ENCODE measurements at regions not wholly inside any gene's neighbourhood (a gene's known extent, or its start where the extent isn't known, plus 50 kb on each side); places are given as distances from the start of the nearest gene placed in this dataset.
A peak's percentile ranks its signal among the peaks of the same experiment; 100 is the strongest.
"Not testable (repeated sequence)": the region's sequence is repeated elsewhere in the genome, so short reads cannot be mapped to it uniquely, and the experiment has no call there.

DNA sequence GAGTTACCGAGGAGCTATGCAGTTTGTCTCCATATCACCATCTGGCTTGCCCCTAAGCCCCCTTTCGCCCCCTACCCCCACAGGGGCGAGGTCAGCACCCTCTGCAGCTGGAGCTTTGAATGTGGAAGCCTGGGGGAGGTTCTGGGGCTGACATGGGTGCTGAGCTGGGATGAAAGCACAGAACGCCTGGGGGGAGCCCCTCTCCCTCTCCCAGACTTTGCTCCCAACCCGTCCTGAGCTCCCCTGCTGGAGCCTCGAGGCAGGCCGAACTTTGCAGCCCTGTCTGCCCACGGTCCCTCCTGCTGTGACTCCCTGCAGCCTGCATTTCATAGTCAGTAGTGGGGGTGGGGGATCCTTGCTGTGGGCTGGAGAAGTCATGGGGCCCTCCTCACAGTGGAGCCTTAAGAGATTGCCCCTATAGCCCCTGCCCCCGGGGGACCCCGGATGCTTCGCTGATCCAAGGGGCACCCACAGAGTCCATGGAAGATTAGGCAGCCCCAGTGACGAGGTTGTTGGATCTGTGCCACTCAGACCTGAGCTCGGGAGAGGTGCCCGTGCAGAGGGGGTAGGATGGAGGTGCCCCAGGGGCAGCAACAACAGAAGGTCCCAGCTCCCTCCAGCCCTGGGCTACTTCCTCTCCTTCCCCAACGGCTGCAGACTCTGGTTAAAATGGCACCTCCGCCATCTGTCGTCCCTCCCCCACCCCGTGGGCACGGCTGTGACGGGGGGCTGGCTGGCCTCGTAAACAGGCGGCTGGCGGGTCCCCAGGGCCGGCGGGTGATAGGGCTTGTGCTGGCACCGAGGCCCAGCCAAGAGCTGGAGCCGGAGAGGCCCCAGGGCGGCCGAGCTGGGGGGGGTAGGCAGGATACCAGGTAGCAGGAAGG, 162.0 kb downstream of the C9orf50 start:
- DNase-seq (ENCODE audit: low read depth) = no peak

DNA sequence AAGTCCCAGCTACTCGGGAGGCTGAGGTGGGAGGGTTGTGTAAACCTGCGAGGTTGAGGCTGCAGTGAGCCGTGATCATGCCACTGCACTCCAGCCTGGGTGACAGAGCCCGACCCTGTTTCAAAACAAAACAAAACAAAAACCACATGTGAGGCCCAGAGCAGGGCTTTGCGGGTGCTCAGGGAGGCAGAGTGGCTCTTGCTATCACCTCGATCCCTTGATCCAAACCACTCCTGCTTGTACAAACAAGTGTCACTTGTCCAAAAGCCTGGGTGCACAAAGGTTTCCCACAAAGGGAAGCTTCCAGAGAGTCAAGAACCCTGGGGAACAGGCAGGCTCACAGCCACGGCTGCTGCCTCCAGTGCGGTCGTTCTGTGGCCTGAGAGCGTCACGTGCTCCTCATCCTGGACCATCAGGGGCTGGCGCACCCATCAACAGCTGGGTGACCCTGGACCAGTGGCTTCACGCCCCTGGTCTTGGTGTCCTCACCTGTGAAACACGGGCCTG, 162.7 kb downstream of the C9orf50 start:
- no peak for DNase-seq (ENCODE audit: low read depth)

DNA sequence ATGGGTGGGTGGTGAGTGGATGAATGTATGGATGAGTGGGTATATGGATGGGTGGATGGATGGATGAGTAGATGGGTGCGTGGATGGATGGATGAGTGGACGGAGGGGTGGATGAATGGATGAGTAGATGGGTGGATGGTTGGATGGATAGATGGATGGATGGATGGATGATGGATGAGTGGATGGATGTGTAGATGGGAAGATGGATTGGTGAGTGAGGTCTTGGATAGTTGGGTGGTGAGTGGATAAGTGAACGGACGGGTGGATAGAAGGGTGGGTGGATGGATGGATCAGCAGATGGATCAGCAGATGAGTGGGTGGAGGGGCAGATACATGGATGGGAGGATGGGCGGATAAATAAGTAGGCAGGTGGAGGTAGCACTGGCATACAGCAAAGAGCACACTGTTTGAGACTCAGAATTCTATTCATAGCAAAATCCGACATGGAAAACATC, 163.5 kb downstream of the C9orf50 start:
- no peak for DNase-seq (ENCODE audit: low read depth)

DNA sequence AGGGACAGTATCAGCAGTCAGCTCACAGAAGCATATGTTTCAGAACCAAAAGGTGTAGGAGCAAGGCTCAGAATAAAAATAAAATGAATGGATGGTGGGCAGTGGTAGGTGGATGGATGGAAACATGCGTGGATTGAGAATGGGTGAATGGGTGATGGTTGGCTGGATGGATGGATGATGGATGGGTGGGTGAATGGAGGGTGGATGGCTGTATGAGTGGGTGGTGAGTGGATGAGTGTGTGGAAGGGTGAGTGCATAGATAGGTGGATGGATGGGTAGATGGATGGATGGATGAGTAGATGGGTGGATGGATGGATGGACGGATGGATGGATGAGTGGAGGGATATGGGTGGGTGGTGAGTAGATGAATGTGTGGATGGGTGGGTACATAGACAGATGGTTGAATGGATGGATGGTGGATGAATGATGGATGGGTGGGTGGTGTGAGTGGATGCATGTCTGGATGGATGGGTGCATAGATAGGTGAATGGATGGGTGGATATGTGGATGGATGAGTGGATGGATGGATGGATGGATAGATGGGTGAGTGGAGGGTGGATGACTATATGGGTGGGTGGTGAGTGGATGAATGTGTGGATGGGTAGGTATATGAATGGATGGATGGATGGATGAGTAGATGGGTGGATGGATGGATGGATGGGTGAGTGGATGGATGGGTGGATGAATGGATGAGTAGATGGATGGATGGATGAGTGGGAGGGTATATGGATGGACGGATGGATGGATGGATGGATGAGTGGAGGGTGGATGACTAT, 164.2 kb downstream of the C9orf50 start:
- no peak for DNase-seq (ENCODE audit: low read depth)

DNA sequence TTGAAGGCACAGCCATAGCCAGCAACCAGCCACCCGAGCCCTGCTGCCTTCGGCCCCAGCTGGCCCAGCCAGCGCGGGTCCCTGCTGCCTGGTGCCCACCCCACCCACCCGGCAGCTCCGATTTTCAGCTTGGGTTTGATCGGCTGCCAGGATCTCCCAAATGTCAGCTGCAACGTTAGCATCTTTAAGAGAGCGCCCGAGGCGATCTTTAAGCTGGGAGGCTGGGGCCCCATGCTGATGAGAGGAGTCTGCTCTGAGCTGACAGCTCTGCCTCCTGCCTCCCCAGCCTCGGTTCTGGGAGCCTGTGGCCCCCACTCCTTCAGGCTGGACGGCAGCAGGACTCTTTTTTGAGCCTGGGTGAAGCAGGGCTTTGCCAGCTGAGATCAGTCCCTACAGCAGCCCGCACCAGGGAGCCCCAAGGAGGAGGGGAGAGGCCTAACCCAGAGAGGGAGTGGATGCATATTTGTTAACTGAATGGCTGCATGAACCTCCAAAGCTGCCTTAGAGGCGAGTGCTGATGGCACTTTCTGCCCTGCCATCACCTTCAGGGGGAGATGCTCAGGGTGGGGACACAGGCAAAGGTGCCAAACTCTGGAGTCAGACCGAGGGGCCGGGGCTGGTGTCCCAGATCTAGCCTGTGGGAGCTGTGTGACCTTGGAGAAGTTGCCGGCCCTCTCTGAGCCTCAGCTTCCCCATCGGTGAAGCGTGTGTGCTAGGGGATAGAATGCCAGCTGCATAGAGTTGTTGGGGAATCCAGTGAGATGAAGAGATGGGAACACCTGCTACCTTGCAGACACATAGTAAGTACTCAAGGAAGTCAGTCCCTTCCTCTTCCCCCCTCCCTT, 165.5 kb downstream of the C9orf50 start:
- no peak for DNase-seq (ENCODE audit: low read depth)

DNA sequence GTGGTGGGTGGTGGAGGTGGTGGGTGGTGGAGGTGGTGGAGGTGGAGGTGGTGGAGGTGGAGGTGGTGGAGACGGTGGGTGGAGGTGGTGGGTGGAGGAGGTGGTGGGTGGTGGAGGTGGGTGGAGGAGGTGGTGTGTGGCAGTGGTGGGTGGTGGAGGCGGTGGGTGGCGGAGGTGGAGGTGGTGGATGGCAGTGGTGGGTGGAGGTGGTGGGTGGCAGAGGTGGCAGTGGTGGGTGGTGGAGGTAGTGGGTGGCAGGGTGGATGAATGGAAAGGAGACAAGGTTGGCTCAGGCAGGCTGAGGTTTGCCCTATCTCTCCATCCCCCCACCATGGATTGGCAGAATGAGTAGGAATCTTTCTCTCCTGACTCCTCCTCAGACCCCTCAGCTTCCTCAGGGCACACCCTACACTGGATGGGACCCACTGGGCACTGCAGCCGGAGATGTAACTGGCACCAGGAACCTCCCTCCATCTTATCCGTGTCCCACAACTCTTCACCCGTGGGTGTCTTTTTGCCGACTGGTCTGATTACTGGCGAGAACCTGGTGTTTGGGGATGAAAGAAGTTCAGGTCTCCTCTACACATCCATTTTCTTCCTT, 166.3 kb downstream of the C9orf50 start:
- no peak for DNase-seq (ENCODE audit: low read depth)

DNA sequence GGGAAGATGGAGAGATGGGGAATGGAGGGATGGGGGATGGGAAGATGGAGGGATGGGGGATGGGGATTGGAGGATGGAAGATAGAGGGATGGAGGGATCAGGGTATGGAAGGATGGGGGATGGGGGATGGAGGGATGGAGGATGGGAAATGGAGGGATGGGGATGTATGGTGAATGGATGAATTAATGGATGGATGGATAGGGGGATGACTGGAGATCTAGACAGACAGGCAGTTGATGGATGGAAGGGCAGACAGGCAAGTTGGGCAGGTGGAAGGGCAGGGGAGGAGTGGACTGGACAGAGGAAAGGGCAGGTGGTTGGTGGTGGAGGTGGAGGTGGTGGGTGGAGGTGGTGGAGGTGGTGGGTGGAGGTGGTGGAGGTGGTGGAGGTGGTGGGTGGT, 167.2 kb downstream of the C9orf50 start:
- no peak for DNase-seq (ENCODE audit: low read depth)

DNA sequence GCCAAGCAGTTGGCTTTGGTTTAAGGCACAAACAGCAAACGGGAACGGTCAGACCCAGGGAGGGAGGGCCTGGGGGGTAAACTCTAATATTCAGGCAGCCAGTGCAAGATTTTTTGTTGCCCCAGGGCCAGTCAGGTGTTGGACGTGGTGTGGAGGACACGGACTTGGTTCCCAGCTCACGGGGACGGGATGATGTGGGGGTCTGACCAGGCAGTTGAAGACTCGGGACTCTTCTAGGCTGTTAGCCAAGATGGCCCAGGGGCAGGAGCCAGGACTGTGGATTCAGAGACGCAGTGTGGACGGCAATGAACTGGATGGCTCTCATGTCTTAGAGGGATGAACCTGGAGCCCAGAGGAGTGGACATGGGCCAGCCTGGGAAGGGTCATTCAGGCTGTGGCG, 169.2 kb downstream of the C9orf50 start:
- DNase-seq (ENCODE audit: low read depth) = no peak

DNA sequence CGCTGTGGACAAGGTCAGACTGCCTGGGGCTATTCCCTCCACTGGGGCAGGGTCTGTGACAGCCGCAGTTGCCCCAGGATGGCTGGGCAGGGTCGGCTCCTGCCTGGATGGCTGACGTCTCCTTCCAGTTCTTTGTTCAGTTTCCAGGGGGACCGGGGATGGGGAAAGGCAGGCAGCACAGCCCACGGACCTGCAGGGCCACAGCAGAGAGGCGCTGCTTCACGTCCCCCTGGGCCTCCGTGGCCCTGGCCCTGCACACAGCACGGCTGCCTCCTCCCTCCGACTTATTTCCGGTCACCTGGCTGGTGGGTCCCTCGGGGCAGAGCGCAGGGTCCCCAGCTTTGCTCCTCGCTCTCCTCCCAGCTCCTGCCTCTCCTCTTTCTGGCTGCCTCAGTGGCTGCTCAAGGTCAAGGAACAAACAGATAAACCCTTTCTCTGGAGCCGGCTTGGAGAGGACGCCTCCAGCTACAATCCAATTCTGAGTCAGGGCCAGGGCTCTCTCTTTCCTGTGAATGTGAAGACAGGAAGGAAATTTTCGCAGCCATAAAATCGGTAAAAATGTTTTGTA, 169.7 kb downstream of the C9orf50 start:
- no peak for DNase-seq (ENCODE audit: low read depth)

DNA sequence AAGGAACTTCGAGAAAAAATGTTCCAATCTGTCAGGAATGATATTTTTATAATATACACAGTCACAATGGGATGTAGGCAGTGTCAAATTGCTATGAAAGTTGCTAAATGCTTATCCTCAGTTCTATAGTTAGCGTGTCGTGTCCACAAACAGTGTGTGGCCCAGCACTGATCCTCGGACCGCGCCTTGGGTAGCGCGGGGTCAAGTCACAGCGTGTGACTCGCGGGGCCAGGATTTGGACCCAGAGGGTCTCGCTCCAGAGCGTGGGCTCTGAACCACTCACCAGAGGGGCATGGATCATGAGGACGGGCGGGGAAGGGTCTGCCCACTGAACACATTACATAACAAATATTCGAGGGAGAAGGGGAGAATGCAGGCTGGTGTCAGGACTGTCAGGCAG, 171.8 kb downstream of the C9orf50 start:
- DNase-seq (ENCODE audit: low read depth) = no peak

DNA sequence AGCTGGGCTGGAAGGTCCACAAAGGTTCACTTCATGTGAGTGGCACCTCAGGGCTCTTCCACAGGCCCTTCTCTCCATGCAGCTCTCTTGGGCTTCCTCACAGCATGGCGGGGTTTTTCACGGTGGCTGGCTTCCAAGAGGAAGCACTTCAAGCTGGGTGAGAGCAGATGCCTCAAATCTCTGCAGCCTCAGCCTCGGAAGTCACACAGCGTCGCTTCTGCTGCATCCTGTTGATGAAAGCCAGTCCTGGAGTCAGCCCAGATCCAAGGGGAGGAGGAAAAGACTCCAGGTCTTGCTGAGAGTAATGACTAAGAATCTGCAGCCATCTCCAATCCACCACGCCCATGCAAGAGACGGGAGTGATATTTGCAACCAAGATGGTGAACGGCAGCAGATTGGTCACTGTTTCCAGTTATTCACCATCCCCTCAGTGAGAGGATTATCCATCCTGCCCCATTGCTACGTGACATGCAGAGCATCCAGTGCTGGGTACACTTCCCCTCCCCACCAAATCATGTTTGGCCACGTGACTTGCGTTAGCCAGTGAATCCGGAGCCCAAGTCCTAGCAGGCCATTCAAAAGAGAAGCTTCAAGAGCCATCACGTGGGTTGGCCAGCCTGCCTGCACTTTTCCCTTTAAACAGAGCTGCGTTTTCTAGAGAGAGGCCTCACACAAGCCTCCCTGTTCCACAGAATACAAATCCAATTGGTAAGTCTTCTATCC, 173.9 kb downstream of the C9orf50 start:
- DNase-seq (ENCODE audit: low read depth) = peak; percentile 47

DNA sequence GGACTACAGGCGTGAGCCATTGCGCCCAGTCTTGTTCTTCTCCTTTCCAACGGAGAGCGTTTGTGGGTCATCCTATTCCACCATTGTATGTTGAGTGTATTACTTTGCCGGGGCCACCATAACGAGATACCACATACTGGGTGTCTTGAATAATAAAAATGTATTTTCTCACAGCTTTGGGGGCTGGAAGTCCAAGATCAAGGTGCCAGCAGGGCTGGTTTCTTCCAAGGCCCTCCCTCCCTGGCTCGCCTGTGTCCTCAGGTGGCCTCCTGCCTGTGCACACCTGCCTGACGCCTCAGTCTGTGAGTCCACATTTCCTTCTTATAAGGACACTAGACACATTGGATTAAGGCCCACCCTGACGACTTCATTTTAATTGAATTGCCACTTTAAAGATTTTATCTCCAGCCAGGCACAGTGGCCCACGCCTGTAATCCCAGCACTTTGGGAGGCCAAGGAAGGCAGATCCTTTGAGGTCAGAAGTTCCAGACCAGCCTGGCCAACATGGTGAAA, 175.1 kb downstream of the C9orf50 start:
- no peak for DNase-seq (ENCODE audit: low read depth)

DNA sequence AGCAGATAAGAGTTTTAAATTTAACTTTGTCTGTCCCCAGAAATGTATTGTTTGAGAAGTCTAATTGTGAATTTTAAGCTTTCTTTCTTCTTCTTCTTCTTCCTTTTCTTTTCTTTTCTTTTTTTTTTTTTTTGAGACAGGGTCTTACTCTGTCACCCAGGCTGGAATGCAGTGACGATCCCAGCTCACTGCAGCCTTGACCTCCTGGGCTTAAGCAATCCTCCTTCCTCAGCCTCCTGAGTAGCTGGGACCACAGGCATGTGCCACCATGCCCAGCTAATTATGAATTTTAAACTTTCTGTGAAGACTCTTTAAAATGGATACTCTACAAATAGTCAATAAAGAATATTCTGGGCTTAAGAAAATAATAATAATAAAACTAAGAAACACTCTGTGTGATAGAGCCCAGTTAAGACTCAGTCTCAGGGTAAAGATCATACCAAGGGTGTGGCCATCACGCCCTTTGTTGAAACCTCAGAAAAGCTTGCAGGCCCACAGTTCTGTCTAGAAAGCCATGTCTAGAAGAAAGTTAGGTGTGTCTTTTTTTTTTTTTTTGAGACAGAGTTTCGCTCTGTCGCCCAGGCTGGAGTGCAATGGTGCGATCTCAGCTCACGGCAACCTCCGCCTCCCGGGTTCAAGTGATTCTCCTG, 177.3 kb downstream of the C9orf50 start:
- not testable (repeated sequence) for DNase-seq (ENCODE audit: low read depth)

DNA sequence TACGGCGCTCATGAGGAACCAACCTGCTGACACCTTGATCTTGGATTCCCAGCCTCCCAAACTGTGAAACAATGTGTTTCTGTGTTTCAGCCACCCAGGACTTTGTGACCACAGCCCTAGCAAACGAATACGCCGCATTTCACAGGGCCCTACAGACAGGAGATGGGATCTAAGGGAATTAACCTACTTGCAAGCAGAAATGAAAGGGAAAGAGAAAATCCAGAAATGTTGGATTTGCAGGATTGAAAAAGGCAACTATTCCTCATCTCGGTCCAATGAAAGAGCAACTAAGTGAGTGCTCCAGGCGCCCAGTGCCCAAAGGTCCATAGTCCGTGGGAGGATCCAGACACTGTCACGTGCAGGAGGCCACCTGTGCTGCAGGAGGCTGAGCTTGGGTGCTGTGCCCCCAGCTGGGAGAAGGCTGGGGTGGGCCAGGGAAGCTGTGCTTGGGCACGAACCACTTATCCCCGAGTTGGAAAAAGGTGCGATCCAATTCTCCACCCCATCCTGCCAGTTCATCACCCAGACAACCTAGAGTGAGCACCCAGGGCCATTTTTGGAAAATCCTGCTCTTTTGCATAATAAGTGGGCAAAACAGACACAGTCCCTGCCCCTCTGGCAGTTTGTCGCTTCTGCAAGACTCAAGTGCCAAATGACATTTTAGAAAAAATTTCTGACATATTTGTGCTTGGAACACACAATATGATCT, 177.9 kb downstream of the C9orf50 start:
- DNase-seq (ENCODE audit: low read depth) = no peak

DNA sequence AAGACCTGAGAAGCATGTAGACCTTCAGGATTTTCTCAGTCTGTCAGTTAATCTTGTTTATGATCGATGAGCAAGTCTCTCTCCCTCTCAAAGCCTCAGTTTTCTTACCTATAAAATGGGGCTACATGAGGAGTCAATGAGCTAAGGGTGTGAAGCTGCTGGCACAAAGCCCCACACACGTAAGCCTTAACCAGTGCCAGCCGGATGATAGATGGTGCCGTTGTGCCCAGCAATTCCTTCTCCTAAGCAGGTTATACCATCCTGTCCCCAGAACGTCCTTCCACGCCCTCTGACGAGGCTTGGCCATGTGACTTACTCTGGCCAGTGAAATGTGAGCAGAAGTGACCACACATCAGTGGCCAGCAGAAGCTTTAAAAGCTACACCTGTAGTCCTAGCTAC, 179.0 kb downstream of the C9orf50 start:
- no peak for DNase-seq (ENCODE audit: low read depth)

DNA sequence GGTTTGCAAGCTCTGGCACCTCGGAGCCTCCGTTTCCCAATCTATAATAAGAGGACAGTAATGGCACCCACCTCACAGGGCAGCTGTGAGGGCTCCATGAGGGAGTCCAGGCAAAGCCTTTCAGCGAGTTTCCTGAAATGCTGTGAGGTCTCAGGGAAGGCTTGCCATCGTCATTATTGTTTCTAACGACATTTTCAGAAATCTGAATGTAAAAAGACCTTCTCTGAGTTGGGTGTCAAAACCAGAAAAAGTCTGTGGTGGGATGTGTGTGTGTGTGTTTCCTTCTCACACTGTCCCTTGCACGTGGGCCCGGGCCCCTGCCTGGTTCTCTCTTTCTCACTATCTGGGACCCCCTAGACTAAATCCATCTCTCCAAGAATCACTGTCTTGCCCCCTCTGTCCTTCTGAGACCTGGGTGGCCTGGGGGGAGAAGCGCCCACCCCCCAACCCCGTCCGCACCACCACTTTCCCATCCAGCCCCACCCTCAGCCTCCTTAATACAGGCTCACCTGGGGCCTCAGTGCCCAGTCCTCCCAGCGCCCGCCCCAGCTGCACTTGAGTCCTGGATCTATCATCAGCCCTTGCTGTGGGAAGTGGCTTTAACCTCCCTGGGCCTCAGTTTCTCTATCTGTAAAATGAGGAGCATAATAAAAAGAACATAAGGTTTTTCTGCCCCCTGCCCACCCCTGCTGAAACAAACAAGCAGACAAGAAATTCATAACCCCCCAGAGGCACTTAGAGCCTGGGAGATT, 180.3 kb downstream of the C9orf50 start:
- DNase-seq (ENCODE audit: low read depth) = no peak

DNA sequence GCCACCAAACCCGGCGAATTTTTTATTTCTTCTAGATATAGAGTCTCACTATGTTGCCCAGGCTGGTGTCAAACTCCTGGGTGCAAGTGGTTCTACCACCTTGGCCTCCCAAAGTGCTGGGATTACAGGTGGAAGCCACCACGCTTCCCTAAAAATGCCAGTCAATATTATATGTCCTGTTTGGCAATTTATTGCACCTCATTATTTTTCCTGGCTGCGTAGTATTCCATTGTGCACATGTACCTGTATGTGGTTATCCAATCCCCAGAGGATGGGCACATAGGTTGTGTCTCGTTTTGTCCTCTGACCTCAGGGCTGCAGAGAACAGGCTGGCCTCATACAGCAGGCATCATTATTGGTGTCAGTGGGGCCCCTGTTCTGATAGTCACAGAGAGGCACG, 181.7 kb downstream of the C9orf50 start:
- no peak for DNase-seq (ENCODE audit: low read depth)
